ENCODE measurements at regions not wholly inside any gene's neighbourhood (a gene's known extent, or its start where the extent isn't known, plus 50 kb on each side); places are given as distances from the start of the nearest gene placed in this dataset.
A peak's percentile ranks its signal among the peaks of the same experiment; 100 is the strongest.
"Not testable (repeated sequence)": the region's sequence is repeated elsewhere in the genome, so short reads cannot be mapped to it uniquely, and the experiment has no call there.

DNA sequence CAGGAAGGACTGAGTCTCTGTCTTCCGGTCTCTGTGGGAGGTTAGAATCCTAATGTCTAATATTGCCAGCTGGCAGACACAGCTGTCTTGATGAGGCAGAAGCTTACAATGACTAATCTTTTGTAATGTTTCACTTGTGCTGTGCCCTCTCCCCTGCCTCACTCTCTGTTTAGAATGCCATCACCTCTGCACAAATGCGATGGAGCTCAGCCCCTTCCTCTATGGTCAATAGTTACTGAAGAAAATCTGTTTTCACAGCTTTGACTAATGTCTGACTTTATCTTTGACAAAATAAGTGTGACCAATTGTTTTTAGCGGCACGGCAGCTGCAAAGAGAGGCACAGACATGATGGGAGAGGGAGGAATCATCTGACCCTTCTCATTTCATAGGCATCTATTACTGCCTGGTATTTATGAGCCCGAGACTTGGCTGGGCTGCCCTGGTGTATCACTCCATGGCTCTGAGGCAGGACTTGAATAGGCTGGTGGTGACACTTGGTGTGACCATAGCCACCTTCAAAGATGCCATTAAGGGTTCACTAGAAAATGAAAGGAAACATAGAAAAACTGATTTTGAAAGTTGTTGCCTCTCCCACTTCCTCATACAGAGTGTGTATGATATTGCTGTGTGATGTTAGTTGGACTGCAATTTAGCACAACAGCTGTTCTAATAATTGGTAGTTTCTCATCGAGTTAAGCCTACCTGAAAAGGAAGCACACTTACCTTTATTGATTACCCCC lies 163.2 kb upstream of the NBPF11 start:
- H3K27me3 Mint-ChIP-seq (ENCODE audit: low read depth) = peaks cover 75% of the 10 kb centered on the region

GRCh38 chr1:148310807-148311206 lies 158.7 kb upstream of the NBPF11 start:
- H3K4me3 Mint-ChIP-seq = no peak overlapping the region
- DNase-seq (ENCODE audit: low spot score in 2 of 2, unreplicated experiment in 2 of 2) = no peak
- peaks cover 14% of the 10 kb centered on the region for H3K36me3 Mint-ChIP-seq
- H3K27ac Mint-ChIP-seq = no peak overlapping the region
- H3K27me3 Mint-ChIP-seq (ENCODE audit: low read depth) = peaks cover 74% of the 10 kb centered on the region
- H3K9me3 Mint-ChIP-seq = peaks cover 43% of the 10 kb centered on the region
- TF ChIP-seq, protein P1, sequence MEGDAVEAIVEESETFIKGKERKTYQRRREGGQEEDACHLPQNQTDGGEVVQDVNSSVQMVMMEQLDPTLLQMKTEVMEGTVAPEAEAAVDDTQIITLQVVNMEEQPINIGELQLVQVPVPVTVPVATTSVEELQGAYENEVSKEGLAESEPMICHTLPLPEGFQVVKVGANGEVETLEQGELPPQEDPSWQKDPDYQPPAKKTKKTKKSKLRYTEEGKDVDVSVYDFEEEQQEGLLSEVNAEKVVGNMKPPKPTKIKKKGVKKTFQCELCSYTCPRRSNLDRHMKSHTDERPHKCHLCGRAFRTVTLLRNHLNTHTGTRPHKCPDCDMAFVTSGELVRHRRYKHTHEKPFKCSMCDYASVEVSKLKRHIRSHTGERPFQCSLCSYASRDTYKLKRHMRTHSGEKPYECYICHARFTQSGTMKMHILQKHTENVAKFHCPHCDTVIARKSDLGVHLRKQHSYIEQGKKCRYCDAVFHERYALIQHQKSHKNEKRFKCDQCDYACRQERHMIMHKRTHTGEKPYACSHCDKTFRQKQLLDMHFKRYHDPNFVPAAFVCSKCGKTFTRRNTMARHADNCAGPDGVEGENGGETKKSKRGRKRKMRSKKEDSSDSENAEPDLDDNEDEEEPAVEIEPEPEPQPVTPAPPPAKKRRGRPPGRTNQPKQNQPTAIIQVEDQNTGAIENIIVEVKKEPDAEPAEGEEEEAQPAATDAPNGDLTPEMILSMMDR (IDR thresholded peaks at IDR 0.05; ENCODE audit: unreplicated experiment) = no peak
- H3K4me1 Mint-ChIP-seq = no peaks in the 10 kb centered on the region

More for the DNA sequence above, 163.2 kb upstream of the NBPF11 start:
- Mint-ChIP-seq H3K4me1 (peaks cover 9% of the 10 kb centered on the region), H3K4me3 (no peak overlapping the region), H3K27ac (no peak overlapping the region), H3K9me3 (peaks cover 52% of the 10 kb centered on the region), H3K36me3 (peaks cover 14% of the 10 kb centered on the region)
- no peak for DNase-seq (ENCODE audit: low spot score in 2 of 2, unreplicated experiment in 2 of 2)
- TF ChIP-seq, protein P1 (IDR thresholded peaks at IDR 0.05; ENCODE audit: unreplicated experiment) = no peak

DNA sequence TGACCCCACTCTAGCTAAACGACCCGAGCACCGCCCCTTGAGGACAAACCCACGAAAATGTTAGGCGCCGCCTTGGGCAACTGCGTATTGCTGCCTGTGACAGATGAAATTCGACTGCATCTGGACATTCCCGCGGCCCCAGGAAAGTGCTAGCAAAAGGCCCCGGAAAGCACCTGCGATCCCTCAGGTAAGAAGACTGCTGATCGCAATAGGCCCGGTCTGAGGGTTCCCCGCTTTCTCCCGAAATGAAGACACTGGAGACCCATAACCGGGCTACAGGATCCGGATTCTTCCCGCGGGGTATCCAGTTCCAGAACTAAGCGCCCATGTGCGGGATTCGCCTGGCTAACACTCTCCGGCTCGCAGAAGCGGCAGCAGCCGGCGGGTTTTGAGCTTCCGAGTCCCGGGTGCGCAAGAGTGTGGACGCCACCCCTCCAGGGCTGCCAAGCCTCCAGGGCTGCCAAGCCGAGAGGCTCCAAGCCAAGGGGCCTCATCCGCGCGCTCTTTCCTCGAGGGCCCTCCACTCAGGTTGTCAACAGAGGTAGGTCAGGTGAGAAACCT lies 157.9 kb upstream of the NBPF11 start:
- H3K9me3 Mint-ChIP-seq = peaks cover 41% of the 10 kb centered on the region
- no peak overlapping the region for H3K27ac Mint-ChIP-seq
- no peak for DNase-seq (ENCODE audit: low spot score in 2 of 2, unreplicated experiment in 2 of 2)
- peaks cover 67% of the 10 kb centered on the region for H3K27me3 Mint-ChIP-seq (ENCODE audit: low read depth)
- no peak overlapping the region for H3K4me3 Mint-ChIP-seq
- TF ChIP-seq, protein P1 (IDR thresholded peaks at IDR 0.05; ENCODE audit: unreplicated experiment) = no peak
- peaks cover 14% of the 10 kb centered on the region for H3K36me3 Mint-ChIP-seq
- peaks cover 2% of the 10 kb centered on the region for H3K4me1 Mint-ChIP-seq

GRCh38 chr1:148308832-148309458 lies 156.9 kb upstream of the NBPF11 start:
- TF ChIP-seq, protein P1 (IDR thresholded peaks at IDR 0.05; ENCODE audit: unreplicated experiment) = no peak
- Mint-ChIP-seq H3K4me1 (peaks cover 7% of the 10 kb centered on the region), H3K36me3 (peaks cover 14% of the 10 kb centered on the region), H3K9me3 (peaks cover 35% of the 10 kb centered on the region), H3K27ac (no peak overlapping the region), H3K4me3 (no peak overlapping the region), H3K27me3 (ENCODE audit: low read depth) (peaks cover 61% of the 10 kb centered on the region)
- DNase-seq (ENCODE audit: low spot score in 2 of 2, unreplicated experiment in 2 of 2) = no peak

DNA sequence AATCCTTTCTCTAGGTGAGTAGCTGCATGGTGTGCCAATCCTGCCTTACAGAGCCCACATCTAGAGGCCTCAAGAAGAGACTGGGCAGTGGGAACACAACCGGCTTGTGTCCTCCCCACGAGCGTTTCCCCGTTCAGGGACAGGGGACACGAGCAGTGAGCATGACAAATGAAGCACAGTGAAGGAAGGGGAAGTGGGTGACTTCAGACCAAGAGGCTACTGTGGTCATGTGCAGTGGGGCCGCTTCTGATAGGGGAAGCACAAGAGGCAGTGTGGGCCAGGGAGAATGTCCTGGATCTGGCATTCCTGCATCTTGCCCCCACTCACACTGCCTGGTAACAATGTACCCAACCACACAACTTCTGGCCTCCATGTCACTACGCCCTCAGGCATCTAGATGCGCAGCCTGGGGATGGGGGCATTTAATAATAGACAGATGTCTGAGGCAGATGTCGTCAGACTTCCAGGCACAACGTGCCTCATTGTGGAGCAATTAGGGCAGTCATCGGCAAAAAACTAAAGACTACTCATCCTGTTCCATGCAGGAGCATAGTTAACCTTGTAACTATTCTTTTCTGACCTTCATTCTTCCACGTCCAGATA lies 155.6 kb upstream of the NBPF11 start:
- no peak overlapping the region for H3K27ac Mint-ChIP-seq
- no peak for DNase-seq (ENCODE audit: low spot score in 2 of 2, unreplicated experiment in 2 of 2)
- peaks cover 12% of the 10 kb centered on the region for H3K36me3 Mint-ChIP-seq
- H3K9me3 Mint-ChIP-seq = peaks cover 27% of the 10 kb centered on the region
- TF ChIP-seq, protein P1 (IDR thresholded peaks at IDR 0.05; ENCODE audit: unreplicated experiment) = no peak
- H3K4me1 Mint-ChIP-seq = peaks cover 13% of the 10 kb centered on the region
- no peak overlapping the region for H3K4me3 Mint-ChIP-seq
- H3K27me3 Mint-ChIP-seq (ENCODE audit: low read depth) = peaks cover 55% of the 10 kb centered on the region

DNA sequence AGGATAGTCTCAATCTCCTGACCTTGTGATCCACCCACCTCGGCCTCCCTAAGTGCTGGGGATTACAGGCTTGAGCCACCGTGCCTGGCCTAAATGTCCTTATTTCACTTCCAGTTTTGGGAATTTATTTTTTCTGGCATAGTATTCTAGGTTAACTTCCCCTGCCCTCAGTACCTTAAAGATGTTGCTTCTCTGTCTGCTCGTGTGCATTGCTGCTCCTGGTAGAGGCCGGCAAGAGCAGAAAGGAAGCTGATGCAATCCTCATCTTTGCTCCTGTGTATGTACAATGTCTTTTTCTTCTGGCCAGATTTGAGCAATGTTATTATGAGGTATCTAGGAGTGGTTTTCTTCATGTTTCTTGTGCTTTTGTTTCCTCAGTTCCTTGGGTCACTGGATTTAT lies 152.9 kb upstream of the NBPF11 start:
- peaks cover 13% of the 10 kb centered on the region for H3K4me1 Mint-ChIP-seq
- H3K27me3 Mint-ChIP-seq (ENCODE audit: low read depth) = peaks cover 30% of the 10 kb centered on the region
- not testable (repeated sequence) for DNase-seq (ENCODE audit: low spot score in 2 of 2, unreplicated experiment in 2 of 2); H3K9me3 Mint-ChIP-seq; H3K27ac Mint-ChIP-seq; H3K4me3 Mint-ChIP-seq; H3K36me3 Mint-ChIP-seq

DNA sequence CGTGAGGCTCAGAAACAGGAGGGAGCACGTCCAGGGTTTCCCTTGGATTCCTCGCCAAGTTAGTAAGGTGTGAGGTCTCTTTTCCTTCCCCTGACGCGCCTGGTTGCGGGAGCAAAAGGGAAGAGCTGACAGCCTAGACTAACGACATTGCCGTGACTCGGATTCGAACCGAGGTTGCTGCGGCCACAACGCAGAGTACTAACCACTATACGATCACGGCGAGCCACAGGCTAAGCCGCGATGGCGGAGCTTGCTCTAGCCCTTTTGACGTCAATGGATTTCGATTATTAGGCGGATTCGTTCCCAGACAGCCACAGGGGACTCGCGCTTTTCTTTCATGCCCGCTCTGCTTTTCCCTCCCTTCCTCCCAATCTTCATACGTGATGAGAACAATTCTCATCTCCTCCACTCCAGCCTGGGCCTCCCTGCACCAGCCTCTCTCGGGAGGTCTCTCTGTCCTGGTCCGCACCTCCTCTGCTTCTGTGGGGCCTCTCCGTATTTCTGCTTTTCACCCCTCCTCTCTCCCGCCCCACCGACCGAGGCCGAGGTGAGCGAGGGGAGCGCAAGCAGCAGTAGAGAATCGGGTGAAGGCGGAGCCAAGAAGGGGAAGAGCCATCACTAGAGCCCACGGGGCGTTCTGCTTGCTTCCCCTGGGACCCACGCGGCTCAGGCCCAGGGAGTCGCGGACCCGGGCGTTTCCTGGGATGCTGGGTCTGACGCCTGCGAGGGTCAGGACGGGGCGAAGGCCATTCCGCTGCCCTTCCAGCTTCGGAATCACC lies 150.7 kb upstream of the NBPF11 start:
- H3K27ac Mint-ChIP-seq = peak overlapping the region; percentile 85
- H3K4me1 Mint-ChIP-seq = peaks cover 13% of the 10 kb centered on the region
- peak; percentile 45 to 83 for DNase-seq (ENCODE audit: low spot score in 2 of 2, unreplicated experiment in 2 of 2)
- not testable (repeated sequence) for H3K9me3 Mint-ChIP-seq; H3K36me3 Mint-ChIP-seq; H3K27me3 Mint-ChIP-seq (ENCODE audit: low read depth)
- peak overlapping the region; percentile 84 for H3K4me3 Mint-ChIP-seq

- not testable (repeated sequence) for H3K36me3 Mint-ChIP-seq; DNase-seq (ENCODE audit: low spot score in 2 of 2, unreplicated experiment in 2 of 2); H3K27ac Mint-ChIP-seq; H3K4me3 Mint-ChIP-seq; H3K27me3 Mint-ChIP-seq (ENCODE audit: low read depth); H3K4me1 Mint-ChIP-seq
- peaks cover 12% of the 10 kb centered on the region for H3K9me3 Mint-ChIP-seq
These were observed 145.8 kb upstream of the NBPF11 start for GRCh38 chr1:148297852-148298251.

Measured in mesothelial cell of epicardium (in vitro differentiated cells).